GM06990 (cell line): ENCODE measurements at regions not wholly inside any gene's neighbourhood (a gene's known extent, or its start where the extent isn't known, plus 50 kb on each side); places are given as distances from the start of the nearest gene placed in this dataset.
"Not testable (repeated sequence)": the region's sequence is repeated elsewhere in the genome, so short reads cannot be mapped to it uniquely, and the experiment has no call there.

Experiments used
- DNase-seq: peaks from one replicate; pipeline ENCODE4 v3.0.0-alpha.2; 2011; ENCODE audit not compliant: insufficient read length; ENCODE audit errors: extremely low read depth
- H3K27me3 ChIP-seq: replicated peaks from 2 replicates; pipeline ENCODE4 v1.6.0; 2011; ENCODE audit warnings: low read length; ENCODE audit not compliant: control insufficient read depth, insufficient read depth
- H3K36me3 ChIP-seq: 2 replicates; pipeline ENCODE4 v1.5.1; 2011; ENCODE audit warnings: low read length; ENCODE audit not compliant: control insufficient read depth, insufficient read depth
- H3K4me3 ChIP-seq: replicated peaks from 2 replicates; pipeline ENCODE4 v1.5.1; 2011; ENCODE audit warnings: low read depth, mild to moderate bottlenecking, control low read depth, low read length
- TF ChIP-seq, protein P1 (sequence below): IDR thresholded peaks from 2 replicates; pipeline ENCODE4 v1.5.1; 2011; ENCODE audit warnings: low read length, control low read depth, mild to moderate bottlenecking, inconsistent platforms; ENCODE audit not compliant: insufficient read depth, poor library complexity, severe bottlenecking

DNA sequence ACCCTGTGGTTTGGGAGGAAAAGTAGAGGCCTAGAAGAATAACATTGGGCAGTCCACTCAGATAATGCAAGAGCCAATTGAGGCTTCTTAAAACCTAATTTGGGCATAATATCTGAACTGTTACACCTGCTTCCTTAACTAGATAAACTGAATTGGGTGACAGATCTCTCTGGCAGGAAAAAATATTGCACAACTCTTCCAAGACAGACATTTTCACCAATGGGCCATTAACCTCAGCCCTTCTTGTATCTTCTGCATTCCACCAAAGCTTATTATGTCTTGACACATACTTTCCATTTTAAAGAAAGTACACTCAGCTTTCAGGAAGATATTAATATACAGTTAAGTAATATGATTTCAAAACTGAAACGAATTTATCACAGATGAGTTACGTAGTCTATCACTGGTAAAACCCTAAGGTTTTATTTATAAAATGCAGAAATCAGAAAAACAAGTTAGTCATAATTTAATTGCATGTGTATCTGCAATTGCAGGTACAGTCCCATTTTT lies 79.9 kb upstream of the MON1B start:
- Histone ChIP-seq H3K27me3 (no peaks in the 10 kb centered on the region), H3K4me3 (no peak overlapping the region), H3K36me3 (no peaks in the 10 kb centered on the region)
- DNase-seq, result no peak
- TF ChIP-seq, protein P1, sequence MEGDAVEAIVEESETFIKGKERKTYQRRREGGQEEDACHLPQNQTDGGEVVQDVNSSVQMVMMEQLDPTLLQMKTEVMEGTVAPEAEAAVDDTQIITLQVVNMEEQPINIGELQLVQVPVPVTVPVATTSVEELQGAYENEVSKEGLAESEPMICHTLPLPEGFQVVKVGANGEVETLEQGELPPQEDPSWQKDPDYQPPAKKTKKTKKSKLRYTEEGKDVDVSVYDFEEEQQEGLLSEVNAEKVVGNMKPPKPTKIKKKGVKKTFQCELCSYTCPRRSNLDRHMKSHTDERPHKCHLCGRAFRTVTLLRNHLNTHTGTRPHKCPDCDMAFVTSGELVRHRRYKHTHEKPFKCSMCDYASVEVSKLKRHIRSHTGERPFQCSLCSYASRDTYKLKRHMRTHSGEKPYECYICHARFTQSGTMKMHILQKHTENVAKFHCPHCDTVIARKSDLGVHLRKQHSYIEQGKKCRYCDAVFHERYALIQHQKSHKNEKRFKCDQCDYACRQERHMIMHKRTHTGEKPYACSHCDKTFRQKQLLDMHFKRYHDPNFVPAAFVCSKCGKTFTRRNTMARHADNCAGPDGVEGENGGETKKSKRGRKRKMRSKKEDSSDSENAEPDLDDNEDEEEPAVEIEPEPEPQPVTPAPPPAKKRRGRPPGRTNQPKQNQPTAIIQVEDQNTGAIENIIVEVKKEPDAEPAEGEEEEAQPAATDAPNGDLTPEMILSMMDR, result no peak

DNA sequence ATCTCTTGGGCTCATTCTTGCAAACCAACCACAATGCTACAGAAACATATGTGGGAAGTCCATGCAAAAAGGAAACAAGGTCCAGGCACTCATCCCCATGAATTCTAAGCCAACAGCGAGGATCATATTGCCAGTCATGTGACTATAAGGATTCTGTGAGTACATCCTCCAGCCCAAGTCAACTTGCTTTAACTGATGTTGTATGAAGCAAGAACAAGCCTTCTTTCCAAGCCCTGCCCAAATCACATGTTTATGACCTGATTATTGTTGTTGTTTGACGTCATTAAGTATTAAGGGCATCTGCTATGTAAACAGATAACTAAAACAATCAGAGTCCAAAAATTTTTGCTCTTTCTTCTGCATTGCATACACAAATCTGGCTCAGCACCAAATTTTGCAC lies 78.2 kb upstream of the MON1B start:
- TF ChIP-seq, protein P1, result no peak

DNA sequence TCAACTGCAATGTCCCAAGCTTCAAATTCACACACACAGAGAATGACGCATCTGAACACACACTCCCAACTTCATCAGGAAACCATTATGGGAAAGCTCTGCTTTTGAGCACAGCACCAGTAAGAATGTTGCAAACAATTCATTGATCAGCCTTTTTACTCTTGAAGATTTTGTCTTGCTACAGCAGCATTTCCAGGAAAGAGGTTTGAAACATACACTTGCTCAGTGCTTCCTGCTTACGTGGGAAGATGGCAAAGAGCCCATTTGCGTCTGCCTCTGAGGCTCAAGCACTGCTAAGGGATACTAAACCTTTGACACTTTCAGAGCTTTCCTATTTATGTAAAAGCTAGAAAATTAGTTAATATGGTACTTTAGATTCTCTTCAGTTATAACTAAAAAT lies 77.2 kb upstream of the MON1B start:
- TF ChIP-seq, protein P1, result no peak
- Histone ChIP-seq H3K4me3 (no peak overlapping the region), H3K36me3 (no peaks in the 10 kb centered on the region), H3K27me3 (no peaks in the 10 kb centered on the region)
- no peak for DNase-seq

More for the DNA sequence above, 78.2 kb upstream of the MON1B start:
- H3K4me3 ChIP-seq, result no peak overlapping the region
- H3K27me3 ChIP-seq, result no peaks in the 10 kb centered on the region
- H3K36me3 ChIP-seq, result no peaks in the 10 kb centered on the region
- no peak for DNase-seq

DNA sequence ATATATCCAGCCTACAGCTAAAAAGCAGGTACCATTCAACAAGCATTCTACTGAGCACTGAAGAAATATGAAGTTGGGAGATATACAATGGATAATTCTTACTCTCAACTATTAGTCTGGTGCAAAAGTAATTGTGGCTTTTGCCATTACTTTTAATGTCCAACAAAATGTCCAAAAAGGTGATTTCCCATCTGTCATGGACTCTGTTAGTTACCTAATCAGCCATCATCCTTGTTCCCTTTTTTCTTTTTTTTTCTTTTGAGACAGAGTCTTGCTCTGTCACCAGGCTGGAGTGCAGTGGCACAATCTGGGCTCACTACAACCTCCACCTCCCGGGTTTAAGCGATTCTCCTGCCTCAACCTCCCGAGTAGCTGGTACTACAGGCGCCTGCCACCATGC lies 76.6 kb upstream of the MON1B start:
- not testable (repeated sequence) for DNase-seq, H3K4me3 ChIP-seq, H3K27me3 ChIP-seq, H3K36me3 ChIP-seq

DNA sequence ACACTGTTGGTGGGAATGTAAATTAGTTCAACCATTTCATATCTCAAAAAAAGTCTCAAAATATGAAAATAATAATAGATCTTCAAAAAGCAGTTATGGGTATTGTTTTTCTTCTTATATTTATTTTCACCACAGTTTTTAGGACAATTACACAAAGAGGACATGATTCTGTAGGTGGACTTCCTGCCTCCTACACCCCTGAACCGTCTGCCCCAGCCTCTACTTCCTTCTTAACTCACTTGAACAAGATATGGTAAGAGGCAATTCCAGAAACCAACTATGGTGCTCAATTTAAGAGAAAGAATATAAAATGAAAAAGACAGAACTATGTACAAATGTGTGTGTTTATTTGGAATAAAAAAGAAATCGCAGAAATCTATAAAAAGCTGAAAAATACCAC lies 74.1 kb upstream of the MON1B start:
- no peaks in the 10 kb centered on the region for H3K27me3 ChIP-seq
- no peak for DNase-seq
- no peaks in the 10 kb centered on the region for H3K36me3 ChIP-seq
- TF ChIP-seq, protein P1, result no peak
- no peak overlapping the region for H3K4me3 ChIP-seq

DNA sequence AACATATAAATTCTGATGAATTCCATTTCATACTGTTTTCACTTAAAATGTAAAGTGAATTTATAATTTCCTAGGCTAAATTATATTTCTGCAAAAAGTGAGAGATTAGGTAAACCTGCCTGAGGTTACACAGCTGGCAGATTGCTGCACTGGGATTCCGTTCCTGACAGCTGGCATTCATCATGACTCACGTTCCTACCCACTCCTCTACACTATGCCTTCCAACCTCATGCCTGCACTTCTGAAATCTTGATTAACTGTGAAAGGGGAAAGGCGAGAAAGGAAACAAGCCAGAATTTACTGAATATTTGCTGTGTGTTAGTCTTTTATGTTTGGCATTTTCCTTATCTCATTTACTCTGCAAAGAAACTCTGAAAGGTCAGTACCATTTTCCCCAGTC lies 73.3 kb upstream of the MON1B start:
- no peaks in the 10 kb centered on the region for H3K36me3 ChIP-seq

More for the DNA sequence above, 73.3 kb upstream of the MON1B start:
- H3K4me3 ChIP-seq, result no peak overlapping the region
- H3K27me3 ChIP-seq, result no peaks in the 10 kb centered on the region
- no peak for DNase-seq
- TF ChIP-seq, protein P1, result no peak
